ENCODE measurements at regions not wholly inside any gene's neighbourhood (a gene's known extent, or its start where the extent isn't known, plus 50 kb on each side); places are given as distances from the start of the nearest gene placed in this dataset.

DNA sequence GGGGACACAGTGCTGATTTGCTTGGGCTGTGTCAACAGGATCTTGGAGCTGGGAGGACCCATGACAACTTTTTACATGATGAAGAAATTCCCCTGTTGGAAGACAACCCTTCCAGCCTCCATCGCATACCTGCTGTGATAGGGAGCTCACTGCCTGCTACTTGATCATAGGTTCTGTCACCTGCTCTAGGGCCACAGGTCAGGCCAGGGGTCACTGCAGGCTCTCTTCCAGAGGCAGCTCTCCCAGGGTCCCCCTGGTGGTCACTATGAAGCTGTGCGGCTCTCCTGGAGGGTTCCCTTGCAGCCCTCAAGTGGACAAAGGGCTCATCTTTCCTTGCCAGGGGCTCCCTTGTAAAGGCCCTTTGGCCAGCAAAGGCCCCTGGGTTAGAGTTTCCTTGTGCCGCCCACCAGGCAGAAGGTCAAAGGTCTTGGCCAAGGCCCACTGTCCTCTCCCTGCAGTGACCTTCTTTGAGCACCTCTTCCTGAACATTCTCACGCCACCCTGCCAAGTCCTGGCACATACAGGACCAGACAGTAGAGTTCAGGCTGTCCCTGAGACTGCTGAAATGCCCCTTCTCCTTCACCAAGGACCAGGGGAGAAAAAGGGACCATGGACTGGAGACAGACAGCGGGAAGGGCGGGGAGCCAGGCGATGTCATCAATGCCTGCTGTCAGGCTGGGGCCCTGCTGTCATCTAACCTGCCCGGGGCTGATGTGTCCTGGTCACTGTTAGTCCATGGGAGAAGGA, 345.1 kb downstream of the DYSF start (continued):
- TF ChIP-seq, protein P1, sequence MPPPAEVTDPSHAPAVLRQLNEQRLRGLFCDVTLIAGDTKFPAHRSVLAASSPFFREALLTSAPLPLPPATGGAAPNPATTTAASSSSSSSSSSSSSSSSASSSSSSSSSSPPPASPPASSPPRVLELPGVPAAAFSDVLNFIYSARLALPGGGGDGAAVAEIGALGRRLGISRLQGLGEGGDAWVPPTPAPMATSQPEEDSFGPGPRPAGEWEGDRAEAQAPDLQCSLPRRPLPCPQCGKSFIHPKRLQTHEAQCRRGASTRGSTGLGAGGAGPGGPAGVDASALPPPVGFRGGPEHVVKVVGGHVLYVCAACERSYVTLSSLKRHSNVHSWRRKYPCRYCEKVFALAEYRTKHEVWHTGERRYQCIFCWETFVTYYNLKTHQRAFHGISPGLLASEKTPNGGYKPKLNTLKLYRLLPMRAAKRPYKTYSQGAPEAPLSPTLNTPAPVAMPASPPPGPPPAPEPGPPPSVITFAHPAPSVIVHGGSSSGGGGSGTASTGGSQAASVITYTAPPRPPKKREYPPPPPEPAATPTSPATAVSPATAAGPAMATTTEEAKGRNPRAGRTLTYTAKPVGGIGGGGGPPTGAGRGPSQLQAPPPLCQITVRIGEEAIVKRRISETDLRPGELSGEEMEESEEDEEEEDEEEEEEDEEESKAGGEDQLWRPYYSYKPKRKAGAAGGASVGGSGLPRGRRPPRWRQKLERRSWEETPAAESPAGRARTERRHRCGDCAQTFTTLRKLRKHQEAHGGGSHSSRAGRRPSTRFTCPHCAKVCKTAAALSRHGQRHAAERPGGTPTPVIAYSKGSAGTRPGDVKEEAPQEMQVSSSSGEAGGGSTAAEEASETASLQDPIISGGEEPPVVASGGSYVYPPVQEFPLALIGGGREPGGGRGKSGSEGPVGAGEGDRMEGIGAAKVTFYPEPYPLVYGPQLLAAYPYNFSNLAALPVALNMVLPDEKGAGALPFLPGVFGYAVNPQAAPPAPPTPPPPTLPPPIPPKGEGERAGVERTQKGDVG (CRISPR knock-in tag; IDR thresholded peaks at IDR 0.05; ENCODE audit: borderline replicate concordance), result 0 out of 2 replicates have a peak, but pooled peaks have one; percentile 5
- TF ChIP-seq SUZ12 (IDR thresholded peaks at IDR 0.05; ENCODE audit: low read depth, low read length), result no peak
- TF ChIP-seq, protein P2, sequence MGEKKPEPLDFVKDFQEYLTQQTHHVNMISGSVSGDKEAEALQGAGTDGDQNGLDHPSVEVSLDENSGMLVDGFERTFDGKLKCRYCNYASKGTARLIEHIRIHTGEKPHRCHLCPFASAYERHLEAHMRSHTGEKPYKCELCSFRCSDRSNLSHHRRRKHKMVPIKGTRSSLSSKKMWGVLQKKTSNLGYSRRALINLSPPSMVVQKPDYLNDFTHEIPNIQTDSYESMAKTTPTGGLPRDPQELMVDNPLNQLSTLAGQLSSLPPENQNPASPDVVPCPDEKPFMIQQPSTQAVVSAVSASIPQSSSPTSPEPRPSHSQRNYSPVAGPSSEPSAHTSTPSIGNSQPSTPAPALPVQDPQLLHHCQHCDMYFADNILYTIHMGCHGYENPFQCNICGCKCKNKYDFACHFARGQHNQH (CRISPR knock-in tag; IDR thresholded peaks at IDR 0.05), result peak; percentile 48; the same call in 1 of the 2 replicates
- no peak for TF ChIP-seq FIP1L1 (IDR thresholded peaks at IDR 0.05; ENCODE audit: borderline replicate concordance, insufficient read depth, low read depth, low read length)
- TF ChIP-seq, protein P3, sequence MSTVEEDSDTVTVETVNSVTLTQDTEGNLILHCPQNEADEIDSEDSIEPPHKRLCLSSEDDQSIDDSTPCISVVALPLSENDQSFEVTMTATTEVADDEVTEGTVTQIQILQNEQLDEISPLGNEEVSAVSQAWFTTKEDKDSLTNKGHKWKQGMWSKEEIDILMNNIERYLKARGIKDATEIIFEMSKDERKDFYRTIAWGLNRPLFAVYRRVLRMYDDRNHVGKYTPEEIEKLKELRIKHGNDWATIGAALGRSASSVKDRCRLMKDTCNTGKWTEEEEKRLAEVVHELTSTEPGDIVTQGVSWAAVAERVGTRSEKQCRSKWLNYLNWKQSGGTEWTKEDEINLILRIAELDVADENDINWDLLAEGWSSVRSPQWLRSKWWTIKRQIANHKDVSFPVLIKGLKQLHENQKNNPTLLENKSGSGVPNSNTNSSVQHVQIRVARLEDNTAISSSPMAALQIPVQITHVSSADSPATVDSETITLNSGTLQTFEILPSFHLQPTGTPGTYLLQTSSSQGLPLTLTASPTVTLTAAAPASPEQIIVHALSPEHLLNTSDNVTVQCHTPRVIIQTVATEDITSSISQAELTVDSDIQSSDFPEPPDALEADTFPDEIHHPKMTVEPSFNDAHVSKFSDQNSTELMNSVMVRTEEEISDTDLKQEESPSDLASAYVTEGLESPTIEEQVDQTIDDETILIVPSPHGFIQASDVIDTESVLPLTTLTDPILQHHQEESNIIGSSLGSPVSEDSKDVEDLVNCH (CRISPR knock-in tag; IDR thresholded peaks at IDR 0.05), result no peak
- TF ChIP-seq, protein P4, sequence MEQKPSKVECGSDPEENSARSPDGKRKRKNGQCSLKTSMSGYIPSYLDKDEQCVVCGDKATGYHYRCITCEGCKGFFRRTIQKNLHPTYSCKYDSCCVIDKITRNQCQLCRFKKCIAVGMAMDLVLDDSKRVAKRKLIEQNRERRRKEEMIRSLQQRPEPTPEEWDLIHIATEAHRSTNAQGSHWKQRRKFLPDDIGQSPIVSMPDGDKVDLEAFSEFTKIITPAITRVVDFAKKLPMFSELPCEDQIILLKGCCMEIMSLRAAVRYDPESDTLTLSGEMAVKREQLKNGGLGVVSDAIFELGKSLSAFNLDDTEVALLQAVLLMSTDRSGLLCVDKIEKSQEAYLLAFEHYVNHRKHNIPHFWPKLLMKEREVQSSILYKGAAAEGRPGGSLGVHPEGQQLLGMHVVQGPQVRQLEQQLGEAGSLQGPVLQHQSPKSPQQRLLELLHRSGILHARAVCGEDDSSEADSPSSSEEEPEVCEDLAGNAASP (CRISPR knock-in tag; IDR thresholded peaks at IDR 0.05; ENCODE audit: borderline replicate concordance), result peak; percentile 66; the same call in 1 of the 2 replicates
- TF ChIP-seq, protein P5, sequence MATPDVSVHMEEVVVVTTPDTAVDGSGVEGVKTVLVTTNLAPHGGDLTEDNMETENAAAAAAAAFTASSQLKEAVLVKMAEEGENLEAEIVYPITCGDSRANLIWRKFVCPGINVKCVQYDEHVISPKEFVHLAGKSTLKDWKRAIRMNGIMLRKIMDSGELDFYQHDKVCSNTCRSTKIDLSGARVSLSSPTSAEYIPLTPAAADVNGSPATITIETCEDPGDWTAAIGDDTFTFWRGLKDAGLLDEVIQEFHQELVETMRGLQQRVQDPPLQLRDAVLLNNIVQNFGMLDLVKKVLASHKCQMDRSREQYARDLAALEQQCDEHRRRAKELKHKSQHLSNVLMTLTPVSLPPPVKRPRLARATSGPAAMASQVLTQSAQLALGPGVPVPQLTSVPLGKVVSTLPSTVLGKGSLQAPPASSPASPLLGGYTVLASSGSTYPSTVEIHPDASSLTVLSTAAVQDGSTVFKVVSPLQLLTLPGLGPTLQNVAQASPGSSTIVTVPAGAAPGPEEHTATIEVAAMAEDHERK (CRISPR knock-in tag; IDR thresholded peaks at IDR 0.05; ENCODE audit: low read depth), result no peak
- TF ChIP-seq NFKB2 (CRISPR knock-in tag; IDR thresholded peaks at IDR 0.05; ENCODE audit: borderline replicate concordance), result peak; percentile 55; the same call in 1 of the 2 replicates
- TF ChIP-seq, protein P6, sequence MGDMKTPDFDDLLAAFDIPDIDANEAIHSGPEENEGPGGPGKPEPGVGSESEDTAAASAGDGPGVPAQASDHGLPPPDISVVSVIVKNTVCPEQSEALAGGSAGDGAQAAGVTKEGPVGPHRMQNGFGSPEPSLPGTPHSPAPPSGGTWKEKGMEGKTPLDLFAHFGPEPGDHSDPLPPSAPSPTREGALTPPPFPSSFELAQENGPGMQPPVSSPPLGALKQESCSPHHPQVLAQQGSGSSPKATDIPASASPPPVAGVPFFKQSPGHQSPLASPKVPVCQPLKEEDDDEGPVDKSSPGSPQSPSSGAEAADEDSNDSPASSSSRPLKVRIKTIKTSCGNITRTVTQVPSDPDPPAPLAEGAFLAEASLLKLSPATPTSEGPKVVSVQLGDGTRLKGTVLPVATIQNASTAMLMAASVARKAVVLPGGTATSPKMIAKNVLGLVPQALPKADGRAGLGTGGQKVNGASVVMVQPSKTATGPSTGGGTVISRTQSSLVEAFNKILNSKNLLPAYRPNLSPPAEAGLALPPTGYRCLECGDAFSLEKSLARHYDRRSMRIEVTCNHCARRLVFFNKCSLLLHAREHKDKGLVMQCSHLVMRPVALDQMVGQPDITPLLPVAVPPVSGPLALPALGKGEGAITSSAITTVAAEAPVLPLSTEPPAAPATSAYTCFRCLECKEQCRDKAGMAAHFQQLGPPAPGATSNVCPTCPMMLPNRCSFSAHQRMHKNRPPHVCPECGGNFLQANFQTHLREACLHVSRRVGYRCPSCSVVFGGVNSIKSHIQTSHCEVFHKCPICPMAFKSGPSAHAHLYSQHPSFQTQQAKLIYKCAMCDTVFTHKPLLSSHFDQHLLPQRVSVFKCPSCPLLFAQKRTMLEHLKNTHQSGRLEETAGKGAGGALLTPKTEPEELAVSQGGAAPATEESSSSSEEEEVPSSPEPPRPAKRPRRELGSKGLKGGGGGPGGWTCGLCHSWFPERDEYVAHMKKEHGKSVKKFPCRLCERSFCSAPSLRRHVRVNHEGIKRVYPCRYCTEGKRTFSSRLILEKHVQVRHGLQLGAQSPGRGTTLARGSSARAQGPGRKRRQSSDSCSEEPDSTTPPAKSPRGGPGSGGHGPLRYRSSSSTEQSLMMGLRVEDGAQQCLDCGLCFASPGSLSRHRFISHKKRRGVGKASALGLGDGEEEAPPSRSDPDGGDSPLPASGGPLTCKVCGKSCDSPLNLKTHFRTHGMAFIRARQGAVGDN (CRISPR knock-in tag; IDR thresholded peaks at IDR 0.05), result peak; percentile 30; the same call in 1 of the 2 replicates
- TF ChIP-seq, protein P7, sequence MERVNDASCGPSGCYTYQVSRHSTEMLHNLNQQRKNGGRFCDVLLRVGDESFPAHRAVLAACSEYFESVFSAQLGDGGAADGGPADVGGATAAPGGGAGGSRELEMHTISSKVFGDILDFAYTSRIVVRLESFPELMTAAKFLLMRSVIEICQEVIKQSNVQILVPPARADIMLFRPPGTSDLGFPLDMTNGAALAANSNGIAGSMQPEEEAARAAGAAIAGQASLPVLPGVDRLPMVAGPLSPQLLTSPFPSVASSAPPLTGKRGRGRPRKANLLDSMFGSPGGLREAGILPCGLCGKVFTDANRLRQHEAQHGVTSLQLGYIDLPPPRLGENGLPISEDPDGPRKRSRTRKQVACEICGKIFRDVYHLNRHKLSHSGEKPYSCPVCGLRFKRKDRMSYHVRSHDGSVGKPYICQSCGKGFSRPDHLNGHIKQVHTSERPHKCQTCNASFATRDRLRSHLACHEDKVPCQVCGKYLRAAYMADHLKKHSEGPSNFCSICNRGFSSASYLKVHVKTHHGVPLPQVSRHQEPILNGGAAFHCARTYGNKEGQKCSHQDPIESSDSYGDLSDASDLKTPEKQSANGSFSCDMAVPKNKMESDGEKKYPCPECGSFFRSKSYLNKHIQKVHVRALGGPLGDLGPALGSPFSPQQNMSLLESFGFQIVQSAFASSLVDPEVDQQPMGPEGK (CRISPR knock-in tag; IDR thresholded peaks at IDR 0.05), result 0 out of 2 replicates have a peak, but pooled peaks have one; percentile 23

Data from HepG2 (cell line).